HepG2 (cell line): ENCODE measurements at regions not wholly inside any gene's neighbourhood (a gene's known extent, or its start where the extent isn't known, plus 50 kb on each side); places are given as distances from the start of the nearest gene placed in this dataset.
A peak's percentile ranks its signal among the peaks of the same experiment; 100 is the strongest.

Source experiments
- ATAC-seq: fragments of 200-7000 bp; cut with Tn5 transposase; 3 replicates; pipeline ENCODE4 v1.9.1; 2020; ENCODE audit warnings: mild to moderate bottlenecking, moderate library complexity
- BruUV-seq: library from RNA; stranded (reverse); fragments of 400-500 nt; replicated peaks from 2 replicates; lab custom pipeline; 2021; lab: Mats Ljungman, UMichigan
- CTCF ChIA-PET: fragments of 300-600 bp; formaldehyde crosslinking; extraction: SDS; loops from one replicate; lab custom pipeline; 2021; ENCODE audit warnings: low total read pairs, inconsistent platforms, low intra/inter-chr PET ratio; lab: Yijun Ruan, JAX
- POLR2A ChIA-PET: fragments of 350-600 bp; sonication (Branson Sonifier 250); formaldehyde crosslinking; loops from one replicate; lab custom pipeline; 2020; ENCODE audit warnings: antibody characterized with exemption, inconsistent platforms; lab: Yijun Ruan, JAX
- DNase-seq: peaks from one replicate; pipeline ENCODE4 v3.0.0-alpha.2; 2015; ENCODE audit warnings: low spot score
- FAIRE-seq: peaks from 3 replicates; lab custom pipeline; 2011; peaks lifted over from hg19 to GRCh38; lab: Jason Lieb, UNC
- H2AFZ ChIP-seq: one replicate; pipeline ENCODE4 v1.6.1; 2011; ENCODE audit warnings: low read length, inconsistent platforms
- H3K27ac ChIP-seq: fragments of 300-600 bp; 3 replicates; pipeline ENCODE4 v1.8.0; 2011; ENCODE audit warnings: mixed run types, mild to moderate bottlenecking, mixed read lengths, low read length, inconsistent platforms; ENCODE audit not compliant: insufficient read depth; ENCODE audit errors: extremely low read length
- H3K27me3 ChIP-seq, 2 experiments: fragments of 200-600 bp in 1 of 2; 2 replicates in 1 of 2; 3 replicates in 1 of 2; pipeline versions ENCODE4 v1.6.0 to v1.8.0; 2011; ENCODE audit warnings: low read length in 2 of 2, mild to moderate bottlenecking in 2 of 2, moderate library complexity in 2 of 2, inconsistent platforms in 1 of 2; ENCODE audit not compliant: insufficient read depth in 2 of 2, control insufficient read depth in 1 of 2
- H3K36me3 ChIP-seq, 2 experiments: fragments of 200-600 bp in 1 of 2; replicated peaks in 1 of 2; 2 replicates in 1 of 2; 3 replicates in 1 of 2; pipeline versions ENCODE4 v1.5.1 to v1.8.0; 2011; ENCODE audit warnings: low read length in 2 of 2, inconsistent platforms in 1 of 2; ENCODE audit not compliant: insufficient read depth in 2 of 2, control insufficient read depth in 1 of 2
- H3K4me1 ChIP-seq: 2 replicates; pipeline ENCODE4 v1.5.1; 2012; ENCODE audit warnings: low read length, inconsistent platforms; ENCODE audit not compliant: insufficient read depth
- H3K4me2 ChIP-seq: 2 replicates; pipeline ENCODE4 v1.6.0; 2011; ENCODE audit warnings: low read depth, low read length, inconsistent platforms
- H3K4me3 ChIP-seq, 3 experiments: fragments of 200-600 bp in 1 of 3; sonication (generic), shearing (Covaris generic) in 1 of 3; replicated peaks in 1 of 3; 2 replicates each; pipeline ENCODE4 v1.5.1; 2011 to 2016; ENCODE audit warnings: low read length in 3 of 3, inconsistent platforms in 2 of 3, low read depth in 2 of 3, mild to moderate bottlenecking in 2 of 3, control low read depth in 1 of 3, mixed read lengths in 1 of 3; ENCODE audit not compliant: insufficient read depth in 1 of 3
- H3K79me2 ChIP-seq: one replicate; pipeline ENCODE4 v1.6.1; 2011; ENCODE audit warnings: low read length, inconsistent platforms; ENCODE audit not compliant: insufficient read depth
- H3K9ac ChIP-seq: 2 replicates; pipeline ENCODE4 v1.6.0; 2011; ENCODE audit warnings: mild to moderate bottlenecking, low read depth, low read length, inconsistent platforms; ENCODE audit not compliant: insufficient read depth
- H3K9me3 ChIP-seq: 2 replicates; pipeline ENCODE4 v1.5.1; 2012; ENCODE audit warnings: mild to moderate bottlenecking, low read length
- H4K20me1 ChIP-seq: 2 replicates; pipeline ENCODE4 v1.6.0; 2011; ENCODE audit warnings: inconsistent platforms, mild to moderate bottlenecking, low read length, moderate library complexity; ENCODE audit not compliant: insufficient read depth
- ATF7 ChIP-seq, 2 experiments: fragments of 450-650 bp in 1 of 2; sonication (generic) in 1 of 2; formaldehyde crosslinking in 1 of 2; IDR thresholded peaks; 2 replicates each; pipeline versions ENCODE4 v1.4.0 to v1.6.1; 2016 to 2020; ENCODE audit warnings: antibody characterized with exemption in 1 of 2, mild to moderate bottlenecking in 1 of 2, missing genetic modification reagents in 1 of 2
- GABPB1 ChIP-seq: IDR thresholded peaks from 2 replicates; pipeline ENCODE4 v1.6.1; 2016; ENCODE audit warnings: mild to moderate bottlenecking, missing genetic modification reagents, moderate library complexity, missing compliant biosample characterization
- HOXD1 ChIP-seq: sonication (generic); formaldehyde crosslinking; IDR thresholded peaks from 2 replicates; pipeline ENCODE4 v1.5.0; 2020; ENCODE audit warnings: missing genetic modification reagents
- KLF13 ChIP-seq: sonication (generic); formaldehyde crosslinking; IDR thresholded peaks from 2 replicates; pipeline ENCODE4 v1.4.0; 2020; ENCODE audit warnings: mild to moderate bottlenecking, missing genetic modification reagents
- PLSCR1 ChIP-seq: sonication (generic); formaldehyde crosslinking; IDR thresholded peaks from 2 replicates; pipeline ENCODE4 v1.5.0; 2020; ENCODE audit warnings: missing genetic modification reagents, mild to moderate bottlenecking, borderline replicate concordance
- POLR2AphosphoS2 ChIP-seq: IDR thresholded peaks from 2 replicates; pipeline ENCODE4 v1.6.1; 2011; ENCODE audit warnings: low read depth, low read length, improper control_type of control experiment
- ZBTB20 ChIP-seq: sonication (generic); formaldehyde crosslinking; IDR thresholded peaks from 2 replicates; pipeline ENCODE4 v1.8.1; 2023; ENCODE audit warnings: missing genetic modification reagents, low read depth, mild to moderate bottlenecking, borderline replicate concordance
- ZNF367 ChIP-seq: sonication (generic); formaldehyde crosslinking; IDR thresholded peaks from 2 replicates; pipeline ENCODE4 v1.4.0; 2020; ENCODE audit warnings: missing genetic modification reagents, borderline replicate concordance
- WGBS: methylation state at CpG from one replicate; pipeline ENCODE4 v1.1.6; 2017; ENCODE audit warnings: low lambda C conversion rate; 5-methylcytosine and 5-hydroxymethylcytosine counted together
- in situ Hi-C: cut with HindIII; loops from 2 replicates; pipeline ENCODE4 v1.10.0; 2017; ENCODE audit warnings: low pct_unique_long_range_greater_than_20kb; ENCODE audit not compliant: extremely low pct_ligation_motif_present
- intact Hi-C: fragments of 100-400 bp; cut with micrococcal nuclease; formaldehyde crosslinking; loops from one replicate; pipeline ENCODE4 v1.10.0; 2022; ENCODE audit not compliant: unreplicated experiment
- TF ChIP-seq, protein P1 (sequence below): sonication (generic); formaldehyde crosslinking; conservative IDR thresholded peaks from 2 replicates; pipeline ENCODE4 v1.4.0; 2020; ENCODE audit warnings: missing genetic modification reagents

- no peak for TF ChIP-seq ZNF367 (CRISPR knock-in tag)
- TF ChIP-seq, all 625 proteins: peak for 0
Measured at GRCh38 chr13:76717092-76717491, 169.1 kb downstream of the KCTD12 start (continued).

- no peaks in the 10 kb centered on the region for H3K27me3 ChIP-seq
- no peaks in the 10 kb centered on the region for H3K4me1 ChIP-seq
- no peak for DNase-seq
- no peak overlapping the region for H3K27ac ChIP-seq
- TF ChIP-seq ATF7 (IDR thresholded peaks at IDR 0.05) (peak; percentile 7; the same call in 1 of the 2 replicates), ATF7 (CRISPR knock-in tag; IDR thresholded peaks at IDR 0.05) (no peak), KLF13 (CRISPR knock-in tag) (no peak)
- H3K9ac ChIP-seq, result no peak overlapping the region
- H2AFZ ChIP-seq, result no peak overlapping the region
- ChIA-PET POLR2A (no interaction called here), CTCF (no interaction called here)
- intact Hi-C loops, result no loop called here
- no peak overlapping the region for H3K4me3 ChIP-seq
- no peaks in the 10 kb centered on the region for H3K9me3 ChIP-seq
- no peak for FAIRE-seq
- H3K79me2 ChIP-seq, result no peaks in the 10 kb centered on the region
- no peak for ATAC-seq
- in situ Hi-C loops, result no loop called here
- no peaks in the 10 kb centered on the region for H4K20me1 ChIP-seq
- H3K36me3 ChIP-seq, result no peaks in the 10 kb centered on the region
- H3K4me2 ChIP-seq, result no peak overlapping the region
- no TSS peak for BruUV-seq
- WGBS, result 2% methylated on average over 5 of the region's 5 CpGs
Measured at GRCh38 chr13:76715621-76716020, 170.6 kb downstream of the KCTD12 start.

DNA sequence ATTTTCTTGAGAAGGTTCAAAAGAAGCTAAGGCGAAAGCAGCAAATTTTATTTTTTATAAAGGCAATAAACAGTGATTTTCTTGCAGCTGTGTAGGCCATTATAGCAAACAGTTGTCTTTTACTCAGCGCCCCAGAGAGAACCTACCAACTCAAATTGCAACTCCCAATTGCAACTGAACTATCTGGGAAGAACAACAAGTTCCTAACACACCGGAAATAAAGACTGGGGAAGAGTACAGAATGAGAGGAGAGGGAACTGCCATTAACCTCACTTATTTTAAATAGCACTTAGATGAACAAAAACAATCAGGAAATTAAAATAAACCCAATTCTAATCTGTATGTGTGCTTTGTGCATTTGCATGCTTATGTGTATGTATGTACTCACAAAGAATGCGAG, 171.1 kb downstream of the KCTD12 start:
- no peak for DNase-seq
- in situ Hi-C loops, result no loop called here
- POLR2A ChIA-PET, result no interaction called here
- Histone ChIP-seq H3K27ac (no peak overlapping the region), H3K4me2 (no peak overlapping the region), H3K4me1 (no peaks in the 10 kb centered on the region), H3K27me3 (no peaks in the 10 kb centered on the region), H3K4me3 (no peak overlapping the region), H2AFZ (no peak overlapping the region), H3K36me3 (no peaks in the 10 kb centered on the region), H3K79me2 (no peaks in the 10 kb centered on the region), H3K9ac (no peak overlapping the region), H3K9me3 (no peaks in the 10 kb centered on the region), H4K20me1 (no peaks in the 10 kb centered on the region)
- no peak for FAIRE-seq
- no peak for ATAC-seq
- intact Hi-C loops, result no loop called here
- no TSS peak for BruUV-seq
- TF ChIP-seq GABPB1, result no peak
- no peak for TF ChIP-seq POLR2AphosphoS2
- TF ChIP-seq ZBTB20, result no peak
- TF ChIP-seq, protein P1, sequence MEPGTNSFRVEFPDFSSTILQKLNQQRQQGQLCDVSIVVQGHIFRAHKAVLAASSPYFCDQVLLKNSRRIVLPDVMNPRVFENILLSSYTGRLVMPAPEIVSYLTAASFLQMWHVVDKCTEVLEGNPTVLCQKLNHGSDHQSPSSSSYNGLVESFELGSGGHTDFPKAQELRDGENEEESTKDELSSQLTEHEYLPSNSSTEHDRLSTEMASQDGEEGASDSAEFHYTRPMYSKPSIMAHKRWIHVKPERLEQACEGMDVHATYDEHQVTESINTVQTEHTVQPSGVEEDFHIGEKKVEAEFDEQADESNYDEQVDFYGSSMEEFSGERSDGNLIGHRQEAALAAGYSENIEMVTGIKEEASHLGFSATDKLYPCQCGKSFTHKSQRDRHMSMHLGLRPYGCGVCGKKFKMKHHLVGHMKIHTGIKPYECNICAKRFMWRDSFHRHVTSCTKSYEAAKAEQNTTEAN (CRISPR knock-in tag), result no peak
- no peak for TF ChIP-seq PLSCR1 (CRISPR knock-in tag)
- TF ChIP-seq HOXD1 (CRISPR knock-in tag), result no peak
- WGBS, result 0% methylated on average over 4 of the region's 4 CpGs
- CTCF ChIA-PET, result no interaction called here
